HEK293T (cell line): ENCODE measurements at regions not wholly inside any gene's neighbourhood (a gene's known extent, or its start where the extent isn't known, plus 50 kb on each side); places are given as distances from the start of the nearest gene placed in this dataset.

ENCODE experiments used
- ARNT ChIP-seq: fragments of 450-650 bp; IDR thresholded peaks from 2 replicates; pipeline ENCODE4 v1.6.1; 2017; ENCODE audit warnings: mild to moderate bottlenecking
- BHLHE40 ChIP-seq: fragments of 450-650 bp; IDR thresholded peaks from 2 replicates; pipeline ENCODE4 v1.6.1; 2016; ENCODE audit warnings: mild to moderate bottlenecking, moderate library complexity, borderline replicate concordance
- FOXA1 ChIP-seq: fragments of 450-650 bp; IDR thresholded peaks from 2 replicates; pipeline ENCODE4 v1.6.1; 2016; ENCODE audit warnings: mild to moderate bottlenecking
- FOXK2 ChIP-seq: fragments of 450-650 bp; IDR thresholded peaks from 2 replicates; pipeline ENCODE4 v1.6.1; 2016; ENCODE audit warnings: mild to moderate bottlenecking
- L3MBTL2 ChIP-seq: fragments of 450-650 bp; conservative IDR thresholded peaks from 2 replicates; pipeline ENCODE4 v1.6.1; 2016; ENCODE audit warnings: mild to moderate bottlenecking
- LEF1 ChIP-seq: fragments of 450-650 bp; IDR thresholded peaks from 2 replicates; pipeline ENCODE4 v1.6.1; 2017; ENCODE audit warnings: mild to moderate bottlenecking, borderline replicate concordance
- SP1 ChIP-seq: fragments of 450-650 bp; IDR thresholded peaks from 2 replicates; pipeline ENCODE4 v1.6.1; 2017
- ZNF384 ChIP-seq: fragments of 450-650 bp; IDR thresholded peaks from 2 replicates; pipeline ENCODE4 v1.6.1; 2016

- no peak for TF ChIP-seq L3MBTL2
- no peak for TF ChIP-seq FOXK2
- no peak for TF ChIP-seq ZNF384
- no peak for TF ChIP-seq SP1
- no peak for TF ChIP-seq BHLHE40
- no peak for TF ChIP-seq FOXA1
- TF ChIP-seq LEF1: no peak
- TF ChIP-seq ARNT: no peak
These were observed 324.7 kb downstream of the TLE4 start for GRCh38 chr9:79896390-79896980.
